AG04449 (cell line): ENCODE measurements at regions not wholly inside any gene's neighbourhood (a gene's known extent, or its start where the extent isn't known, plus 50 kb on each side); places are given as distances from the start of the nearest gene placed in this dataset.

ENCODE experiments used
- CTCF ChIA-PET: fragments of 350-600 bp; formaldehyde crosslinking; extraction: SDS; loops from one replicate; lab custom pipeline; 2021; ENCODE audit warnings: antibody characterized with exemption; lab: Yijun Ruan, JAX
- POLR2A ChIA-PET: fragments of 400-600, 350-600 bp; formaldehyde crosslinking; extraction: SDS; loops from one replicate; lab custom pipeline; 2020; ENCODE audit warnings: antibody characterized with exemption, inconsistent platforms; lab: Yijun Ruan, JAX
- DNase-seq: peaks from one replicate; pipeline ENCODE4 v3.0.0-alpha.2; 2010; ENCODE audit warnings: low read depth, low spot score
- H3K4me3 ChIP-seq: 2 replicates; pipeline ENCODE4 v1.5.1; 2011; ENCODE audit warnings: low read depth, mild to moderate bottlenecking, control low read depth, low read length
- TF ChIP-seq, protein P1 (sequence below): IDR thresholded peaks from one replicate; pipeline ENCODE4 v1.5.1; 2011; ENCODE audit warnings: mild to moderate bottlenecking, moderate library complexity, low read length, control low read depth, inconsistent platforms; ENCODE audit not compliant: insufficient read depth; ENCODE audit errors: missing control alignments

DNA sequence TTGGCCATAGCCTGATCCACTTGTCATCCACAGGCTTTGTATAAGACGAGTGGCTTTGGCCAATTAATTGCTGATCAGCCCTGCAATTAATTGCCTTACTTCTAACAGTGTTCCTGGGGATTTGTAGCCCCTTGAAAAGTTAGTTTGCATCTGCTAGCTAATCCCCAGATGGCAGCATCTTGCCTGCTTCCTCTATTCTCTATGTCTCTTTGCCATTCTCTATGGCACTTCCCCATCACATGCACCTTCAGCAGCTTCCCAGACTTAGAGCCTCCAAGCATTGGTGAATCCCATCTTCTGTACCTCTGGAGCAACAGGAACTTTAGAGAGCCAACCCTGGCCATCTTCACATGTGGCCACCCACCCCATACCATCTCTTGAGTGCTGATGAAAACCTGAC is 197.0 kb upstream of the DMAC1 start:
- ChIA-PET CTCF (no interaction called here), POLR2A (no interaction called here)
- no peak for DNase-seq
- no peak overlapping the region for H3K4me3 ChIP-seq
- TF ChIP-seq, protein P1, sequence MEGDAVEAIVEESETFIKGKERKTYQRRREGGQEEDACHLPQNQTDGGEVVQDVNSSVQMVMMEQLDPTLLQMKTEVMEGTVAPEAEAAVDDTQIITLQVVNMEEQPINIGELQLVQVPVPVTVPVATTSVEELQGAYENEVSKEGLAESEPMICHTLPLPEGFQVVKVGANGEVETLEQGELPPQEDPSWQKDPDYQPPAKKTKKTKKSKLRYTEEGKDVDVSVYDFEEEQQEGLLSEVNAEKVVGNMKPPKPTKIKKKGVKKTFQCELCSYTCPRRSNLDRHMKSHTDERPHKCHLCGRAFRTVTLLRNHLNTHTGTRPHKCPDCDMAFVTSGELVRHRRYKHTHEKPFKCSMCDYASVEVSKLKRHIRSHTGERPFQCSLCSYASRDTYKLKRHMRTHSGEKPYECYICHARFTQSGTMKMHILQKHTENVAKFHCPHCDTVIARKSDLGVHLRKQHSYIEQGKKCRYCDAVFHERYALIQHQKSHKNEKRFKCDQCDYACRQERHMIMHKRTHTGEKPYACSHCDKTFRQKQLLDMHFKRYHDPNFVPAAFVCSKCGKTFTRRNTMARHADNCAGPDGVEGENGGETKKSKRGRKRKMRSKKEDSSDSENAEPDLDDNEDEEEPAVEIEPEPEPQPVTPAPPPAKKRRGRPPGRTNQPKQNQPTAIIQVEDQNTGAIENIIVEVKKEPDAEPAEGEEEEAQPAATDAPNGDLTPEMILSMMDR, result no peak

DNA sequence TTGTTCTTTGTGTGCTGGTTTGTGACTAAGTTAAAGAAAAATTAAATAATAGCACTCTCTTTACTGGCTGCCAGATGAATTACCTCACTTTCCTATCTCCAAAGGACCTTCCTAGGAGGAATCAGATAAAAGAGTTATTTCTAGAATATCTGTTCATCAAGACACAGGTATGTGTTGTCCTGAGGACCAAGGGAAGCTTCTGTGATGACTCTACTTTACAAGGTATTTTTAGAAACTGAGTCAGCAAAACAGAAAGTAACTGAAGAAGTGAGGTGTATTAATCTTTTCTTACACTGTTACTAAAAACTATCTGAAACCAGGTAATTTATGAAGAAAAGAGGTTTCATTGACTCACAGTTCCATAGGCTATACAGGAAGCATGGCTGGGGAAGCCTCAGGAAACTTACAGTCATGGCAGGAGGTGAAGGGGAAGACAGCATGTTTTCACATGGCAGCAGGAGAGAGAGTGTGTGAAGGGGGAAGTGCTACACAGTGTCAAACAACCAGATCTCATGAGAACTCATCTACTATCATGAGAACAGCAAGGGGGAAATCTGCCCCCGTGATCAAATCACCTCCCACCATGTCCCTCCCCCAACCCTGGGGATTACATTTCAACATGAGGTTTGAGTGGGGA is 189.2 kb upstream of the DMAC1 start:
- DNase-seq, result no peak
- no peak overlapping the region for H3K4me3 ChIP-seq
- ChIA-PET CTCF (no interaction called here), POLR2A (no interaction called here)
- TF ChIP-seq, protein P1, result no peak

DNA sequence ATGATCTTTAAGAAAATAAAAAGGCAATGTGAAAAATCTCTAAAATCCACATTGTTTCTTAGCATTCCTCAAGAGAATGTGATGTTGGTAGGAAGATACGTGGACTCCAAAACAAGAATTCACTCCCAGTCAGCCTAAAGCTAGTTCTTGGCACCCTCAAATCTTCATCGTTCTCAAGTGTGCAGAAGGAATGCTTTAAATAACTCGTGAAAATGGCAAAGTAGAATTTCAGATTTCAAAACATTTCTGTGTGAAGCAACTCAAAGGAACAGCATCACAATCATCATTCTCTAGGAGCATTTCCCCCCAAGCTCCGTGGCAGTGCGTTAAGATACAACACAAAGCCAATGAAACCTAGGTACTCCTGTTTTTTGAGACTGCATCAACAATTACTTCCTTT is 185.1 kb upstream of the DMAC1 start:
- DNase-seq, result no peak
- ChIA-PET CTCF (no interaction called here), POLR2A (no interaction called here)
- TF ChIP-seq, protein P1, result no peak
- H3K4me3 ChIP-seq, result no peak overlapping the region

DNA sequence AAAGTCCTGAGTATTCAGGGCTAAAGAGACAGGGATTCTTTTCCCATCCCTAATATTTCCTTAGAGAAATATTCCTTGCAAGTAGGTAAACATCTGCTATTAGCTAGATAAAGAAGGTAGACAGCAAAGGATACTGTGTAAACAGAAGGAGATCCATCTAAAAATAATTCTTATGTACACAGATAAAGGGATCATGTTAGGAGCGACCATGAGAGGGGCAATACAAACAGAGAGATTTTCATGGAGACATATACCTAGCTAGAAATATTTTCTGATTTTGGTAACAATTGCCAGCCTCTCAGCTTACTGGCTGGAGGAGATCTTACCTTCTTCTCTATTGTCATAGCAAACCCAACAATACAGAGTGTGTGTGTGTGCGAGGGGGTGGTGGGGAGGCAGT is 184.6 kb upstream of the DMAC1 start:
- POLR2A ChIA-PET, result interaction anchor here (0.6 kb wide), 1 partner anchor 1958 kb away, joined by 3 read pairs; no protein-coding TSS in a partner anchor
- no peak for DNase-seq
- CTCF ChIA-PET, result no interaction called here
- TF ChIP-seq, protein P1, result no peak
- H3K4me3 ChIP-seq, result no peak overlapping the region

DNA sequence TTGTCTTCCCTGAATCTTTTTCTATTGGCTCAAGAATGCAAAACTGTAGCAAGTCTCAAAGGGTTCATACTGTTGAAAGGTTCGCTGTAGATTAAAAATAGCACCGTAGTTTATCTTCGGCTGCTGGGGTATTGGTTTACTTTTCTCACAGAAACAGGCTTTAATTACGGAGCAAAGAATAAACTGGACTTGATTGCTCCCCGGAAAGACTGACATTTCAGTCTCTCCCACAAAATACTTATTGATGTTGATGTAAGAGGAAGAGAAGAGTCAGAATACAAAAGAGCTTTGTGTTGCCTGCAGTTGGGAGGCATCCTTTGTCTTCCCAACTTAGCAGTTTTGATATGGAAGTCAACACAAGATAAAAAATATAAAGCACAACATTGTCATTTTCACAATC is 183.9 kb upstream of the DMAC1 start:
- no peak for DNase-seq
- TF ChIP-seq, protein P1, result no peak
- CTCF ChIA-PET, result no interaction called here
- POLR2A ChIA-PET, result no interaction called here
- no peak overlapping the region for H3K4me3 ChIP-seq

DNA sequence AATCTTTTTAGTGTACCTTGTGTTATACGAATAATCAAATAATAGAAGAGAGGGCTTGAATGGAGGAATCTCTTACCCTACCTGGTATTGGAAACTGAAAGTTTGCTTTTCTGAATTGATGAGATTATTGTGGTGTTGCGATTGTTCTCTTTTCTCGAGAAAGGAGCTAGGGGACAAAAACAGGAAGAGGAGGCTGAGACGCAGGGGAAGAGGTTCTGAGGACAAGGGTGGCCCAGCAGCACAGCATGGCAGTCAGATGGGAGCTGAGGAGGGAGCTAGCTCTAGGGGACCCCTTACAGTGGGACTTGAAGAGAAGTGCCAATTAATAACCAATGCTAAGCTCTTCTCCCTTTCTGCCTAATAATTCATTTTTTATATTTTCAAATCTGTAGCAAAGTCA is 183.3 kb upstream of the DMAC1 start:
- TF ChIP-seq, protein P1, result no peak
- ChIA-PET POLR2A (no interaction called here), CTCF (no interaction called here)
- no peak overlapping the region for H3K4me3 ChIP-seq
- no peak for DNase-seq
